HEK293 (cell line): ENCODE measurements at regions not wholly inside any gene's neighbourhood (a gene's known extent, or its start where the extent isn't known, plus 50 kb on each side); places are given as distances from the start of the nearest gene placed in this dataset.

Experiments
- CTCF ChIA-PET: fragments of 350-600 bp; formaldehyde crosslinking; extraction: SDS; loops from one replicate; lab custom pipeline; 2021; ENCODE audit warnings: antibody characterized with exemption; lab: Yijun Ruan, JAX
- POLR2A ChIA-PET: fragments of 300-600 bp; formaldehyde crosslinking; extraction: SDS; loops from one replicate; lab custom pipeline; 2020; ENCODE audit warnings: antibody characterized with exemption, inconsistent platforms; lab: Yijun Ruan, JAX
- H3K27ac ChIP-seq: fragments of 200-500 bp; sonication (Bioruptor generic); 2 replicates; pipeline ENCODE4 v1.5.1; 2014; ENCODE audit warnings: low read depth, low read length, control low read depth, inconsistent platforms; ENCODE audit errors: extremely low read depth
- H3K36me3 ChIP-seq, 2 experiments: fragments of 200-500 bp in 1 of 2; sonication (Bioruptor generic) in 1 of 2; 1 replicate in 1 of 2; 2 replicates in 1 of 2; pipeline ENCODE4 v1.5.1; 2014 to 2017; ENCODE audit warnings: inconsistent platforms in 2 of 2, low read length in 2 of 2; ENCODE audit not compliant: control insufficient read depth in 2 of 2, insufficient read depth in 1 of 2
- H3K4me1 ChIP-seq: fragments of 200-500 bp; sonication (Bioruptor generic); 2 replicates; pipeline ENCODE4 v1.5.1; 2014; ENCODE audit warnings: mild to moderate bottlenecking, low read length, inconsistent platforms; ENCODE audit not compliant: control insufficient read depth, insufficient read depth
- H3K4me3 ChIP-seq: 2 replicates; pipeline ENCODE4 v1.5.1; 2011; ENCODE audit warnings: low read depth, mild to moderate bottlenecking, control low read depth, low read length, moderate library complexity
- H3K9me3 ChIP-seq: fragments of 200-500 bp; sonication (Bioruptor generic); 2 replicates; pipeline ENCODE4 v1.5.1; 2014; ENCODE audit warnings: low read depth, low read length, inconsistent platforms; ENCODE audit not compliant: control insufficient read depth, insufficient read depth
- BCL11A ChIP-seq: fragments of 450-650 bp; formaldehyde crosslinking; IDR thresholded peaks from 2 replicates; pipeline ENCODE4 v1.5.1; 2016; ENCODE audit warnings: low read depth, missing biosample characterization, missing genetic modification characterization
- IKZF3 ChIP-seq: fragments of 450-650 bp; IDR thresholded peaks from 2 replicates; pipeline ENCODE4 v1.5.0; 2018; ENCODE audit warnings: missing biosample characterization, mild to moderate bottlenecking, missing genetic modification characterization, moderate library complexity
- KLF9 ChIP-seq: fragments of 450-650 bp; formaldehyde crosslinking; IDR thresholded peaks from 2 replicates; pipeline ENCODE4 v1.5.1; 2016; ENCODE audit warnings: missing biosample characterization, missing genetic modification characterization, low read depth
- MEIS1 ChIP-seq: sonication (generic); formaldehyde crosslinking; IDR thresholded peaks from 2 replicates; pipeline ENCODE4 v1.8.1; 2022; ENCODE audit warnings: missing genetic modification reagents, mild to moderate bottlenecking, borderline replicate concordance
- ZNF10 ChIP-seq: fragments of 450-650 bp; formaldehyde crosslinking; IDR thresholded peaks from 2 replicates; pipeline ENCODE4 v1.5.1; 2017; ENCODE audit warnings: missing biosample characterization, missing genetic modification characterization
- ZNF132 ChIP-seq: fragments of 450-650 bp; formaldehyde crosslinking; IDR thresholded peaks from 2 replicates; pipeline ENCODE4 v1.5.1; 2017; ENCODE audit warnings: missing biosample characterization, missing genetic modification characterization, borderline replicate concordance
- ZNF133 ChIP-seq: fragments of 450-650 bp; formaldehyde crosslinking; IDR thresholded peaks from 2 replicates; pipeline ENCODE4 v1.5.1; 2016; ENCODE audit warnings: missing biosample characterization, missing genetic modification characterization
- ZNF175 ChIP-seq: fragments of 450-650 bp; formaldehyde crosslinking; IDR thresholded peaks from 2 replicates; pipeline ENCODE4 v1.5.1; 2016; ENCODE audit warnings: missing biosample characterization, missing genetic modification characterization
- ZNF202 ChIP-seq: fragments of 450-650 bp; formaldehyde crosslinking; IDR thresholded peaks from 2 replicates; pipeline ENCODE4 v1.5.1; 2016; ENCODE audit warnings: missing biosample characterization, missing genetic modification characterization, borderline replicate concordance
- ZNF239 ChIP-seq: fragments of 450-650 bp; formaldehyde crosslinking; IDR thresholded peaks from 2 replicates; pipeline ENCODE4 v1.5.1; 2016; ENCODE audit warnings: missing biosample characterization, missing genetic modification characterization
- ZNF341 ChIP-seq: fragments of 450-650 bp; formaldehyde crosslinking; IDR thresholded peaks from 2 replicates; pipeline ENCODE4; 2016; ENCODE audit warnings: low read depth, missing biosample characterization, missing genetic modification characterization
- ZNF37A ChIP-seq: fragments of 450-650 bp; IDR thresholded peaks from 2 replicates; pipeline ENCODE4 v1.5.1; 2018; ENCODE audit warnings: missing biosample characterization, missing genetic modification characterization
- ZNF404 ChIP-seq: fragments of 450-650 bp; formaldehyde crosslinking; IDR thresholded peaks from 2 replicates; pipeline ENCODE4 v1.5.1; 2017; ENCODE audit warnings: missing biosample characterization, missing genetic modification characterization
- ZNF416 ChIP-seq: fragments of 450-650 bp; formaldehyde crosslinking; IDR thresholded peaks from 2 replicates; pipeline ENCODE4 v1.5.1; 2016; ENCODE audit warnings: missing biosample characterization, missing genetic modification characterization
- ZNF501 ChIP-seq: fragments of 450-650 bp; formaldehyde crosslinking; IDR thresholded peaks from 2 replicates; pipeline ENCODE4 v1.5.1; 2016; ENCODE audit warnings: missing biosample characterization, missing genetic modification characterization
- ZNF610 ChIP-seq: fragments of 450-650 bp; formaldehyde crosslinking; IDR thresholded peaks from 2 replicates; pipeline ENCODE4 v1.5.1; 2016; ENCODE audit warnings: missing biosample characterization, missing genetic modification characterization, borderline replicate concordance
- ZNF664 ChIP-seq: fragments of 450-650 bp; formaldehyde crosslinking; IDR thresholded peaks from 2 replicates; pipeline ENCODE4 v1.5.1; 2016; ENCODE audit warnings: missing biosample characterization, missing genetic modification characterization
- ZNF670 ChIP-seq: fragments of 450-650 bp; formaldehyde crosslinking; IDR thresholded peaks from 2 replicates; pipeline ENCODE4 v1.5.1; 2016; ENCODE audit warnings: missing biosample characterization, missing genetic modification characterization, low read depth
- ZNF785 ChIP-seq: fragments of 450-650 bp; formaldehyde crosslinking; IDR thresholded peaks from 2 replicates; pipeline ENCODE4 v1.5.1; 2016; ENCODE audit warnings: missing biosample characterization, missing genetic modification characterization
- ZNF837 ChIP-seq: fragments of 450-650 bp; formaldehyde crosslinking; IDR thresholded peaks from 2 replicates; pipeline ENCODE4 v1.5.1; 2016; ENCODE audit warnings: missing biosample characterization, missing genetic modification characterization
- TF ChIP-seq, protein P1 (sequence below): sonication (generic); formaldehyde crosslinking; IDR thresholded peaks from 2 replicates; pipeline ENCODE4 v1.8.1; 2022; ENCODE audit warnings: mild to moderate bottlenecking, moderate library complexity, missing genetic modification reagents
- TF ChIP-seq, protein P2 (sequence below): fragments of 450-650 bp; formaldehyde crosslinking; IDR thresholded peaks from 2 replicates; pipeline ENCODE4 v1.5.1; 2016; ENCODE audit warnings: missing biosample characterization, missing genetic modification characterization, borderline replicate concordance
- TF ChIP-seq, protein P3 (sequence below): fragments of 450-650 bp; formaldehyde crosslinking; optimal IDR thresholded peaks from 2 replicates; pipeline ENCODE3; 2016; ENCODE audit warnings: missing biosample characterization, mild to moderate bottlenecking, missing genetic modification characterization
- TF ChIP-seq, protein P4 (sequence below): fragments of 450-650 bp; formaldehyde crosslinking; IDR thresholded peaks from 2 replicates; pipeline ENCODE4 v1.5.1; 2016; ENCODE audit warnings: missing biosample characterization, missing genetic modification characterization

DNA sequence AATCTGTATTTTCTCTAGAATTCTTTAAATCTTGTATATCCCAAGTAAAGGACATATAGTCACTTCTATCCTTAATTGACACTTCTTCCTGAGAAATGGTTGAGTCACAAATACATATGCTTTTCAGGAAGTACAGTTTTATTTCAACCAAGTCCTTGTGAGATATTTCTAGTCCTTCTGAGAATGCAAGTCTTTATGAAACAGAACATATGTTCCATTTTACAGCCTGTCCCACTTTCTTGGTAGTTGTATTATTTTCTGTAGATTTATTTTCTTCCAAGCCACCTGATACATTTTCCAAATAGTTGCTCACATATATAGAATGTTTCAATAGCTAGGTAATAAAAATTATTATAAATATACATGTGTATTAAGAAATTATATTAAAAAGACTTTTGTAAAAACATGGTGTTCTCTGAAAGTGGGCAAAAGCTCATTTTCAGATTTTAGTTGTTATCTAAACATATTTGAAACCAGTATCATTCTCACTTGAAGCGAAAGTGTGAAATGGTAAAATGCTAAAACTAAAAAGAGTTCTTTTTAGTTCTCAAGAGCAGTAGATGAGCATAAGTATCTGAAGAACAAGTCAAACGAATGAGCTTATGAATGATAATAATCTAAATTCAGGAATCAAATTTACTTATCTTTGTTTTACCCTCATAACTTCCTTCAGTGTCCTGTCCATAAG is 468.0 kb downstream of the EPHA5 start:
- Histone ChIP-seq H3K4me3 (no peak overlapping the region), H3K4me1 (no peaks in the 10 kb centered on the region), H3K36me3 (no peaks in the 10 kb centered on the region), H3K27ac (no peak overlapping the region), H3K9me3 (no peaks in the 10 kb centered on the region)
- TF ChIP-seq ZNF837, result no peak
- TF ChIP-seq KLF9, result no peak
- TF ChIP-seq ZNF10 (tag by site-specific recombination), result no peak
- POLR2A ChIA-PET, result no interaction called here
- CTCF ChIA-PET, result no interaction called here

DNA sequence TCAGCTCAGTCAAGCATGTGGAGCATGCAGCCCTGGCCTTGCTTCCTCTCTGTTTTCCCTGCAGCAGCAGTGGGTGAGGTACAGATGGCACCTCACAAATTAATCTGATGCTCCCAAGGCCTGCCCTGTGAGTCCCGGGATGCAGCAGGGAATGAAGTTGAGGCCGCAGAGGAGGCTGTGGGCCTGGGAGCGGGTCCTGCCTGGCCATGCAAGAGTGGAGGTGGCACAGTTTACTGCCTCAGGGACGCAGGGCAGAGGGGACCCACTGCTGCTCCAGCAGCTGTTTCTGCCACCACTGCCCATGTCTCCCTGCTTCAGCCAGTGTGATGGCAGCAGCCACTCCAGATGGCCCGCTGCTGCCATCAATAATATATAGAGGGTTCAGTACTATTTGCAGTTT is 474.6 kb downstream of the EPHA5 start:
- ChIA-PET POLR2A (no interaction called here), CTCF (no interaction called here)
- no peak overlapping the region for H3K27ac ChIP-seq

DNA sequence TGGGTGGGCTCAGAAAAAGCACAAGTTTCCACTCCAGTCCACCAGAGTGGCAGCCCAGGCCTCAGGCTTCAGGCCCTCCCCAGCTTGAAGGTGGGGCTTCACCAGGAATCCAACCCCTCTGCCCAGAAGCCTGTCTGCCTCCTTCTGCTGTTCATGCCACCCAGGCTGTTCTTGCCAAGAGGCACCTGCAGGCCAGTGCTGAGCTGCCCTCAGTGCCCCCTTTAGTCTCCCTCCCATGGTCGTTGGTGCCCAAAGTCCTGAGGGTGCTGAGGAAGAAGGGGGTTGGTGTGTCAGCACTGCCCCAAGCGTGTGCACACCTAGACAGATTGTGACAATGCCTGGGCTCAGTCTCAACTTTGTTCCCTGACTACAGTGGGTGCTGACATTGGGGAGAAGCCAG is 475.3 kb downstream of the EPHA5 start:
- no peaks in the 10 kb centered on the region for H3K4me1 ChIP-seq
- ChIA-PET POLR2A (no interaction called here), CTCF (no interaction called here)
- H3K27ac ChIP-seq, result no peak overlapping the region
- TF ChIP-seq, protein P1, sequence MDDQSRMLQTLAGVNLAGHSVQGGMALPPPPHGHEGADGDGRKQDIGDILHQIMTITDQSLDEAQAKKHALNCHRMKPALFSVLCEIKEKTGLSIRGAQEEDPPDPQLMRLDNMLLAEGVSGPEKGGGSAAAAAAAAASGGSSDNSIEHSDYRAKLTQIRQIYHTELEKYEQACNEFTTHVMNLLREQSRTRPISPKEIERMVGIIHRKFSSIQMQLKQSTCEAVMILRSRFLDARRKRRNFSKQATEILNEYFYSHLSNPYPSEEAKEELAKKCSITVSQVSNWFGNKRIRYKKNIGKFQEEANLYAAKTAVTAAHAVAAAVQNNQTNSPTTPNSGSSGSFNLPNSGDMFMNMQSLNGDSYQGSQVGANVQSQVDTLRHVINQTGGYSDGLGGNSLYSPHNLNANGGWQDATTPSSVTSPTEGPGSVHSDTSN, result no peak
- TF ChIP-seq ZNF132 (tag by site-specific recombination) (no peak), MEIS1 (CRISPR knock-in tag) (no peak), ZNF175 (tag by site-specific recombination) (no peak), ZNF404 (no peak), ZNF610 (tag by site-specific recombination) (no peak), ZNF133 (no peak), ZNF416 (no peak), ZNF501 (tag by site-specific recombination) (no peak), BCL11A (no peak), ZNF239 (tag by site-specific recombination) (no peak), ZNF664 (tag by site-specific recombination) (no peak)
- TF ChIP-seq, protein P2, sequence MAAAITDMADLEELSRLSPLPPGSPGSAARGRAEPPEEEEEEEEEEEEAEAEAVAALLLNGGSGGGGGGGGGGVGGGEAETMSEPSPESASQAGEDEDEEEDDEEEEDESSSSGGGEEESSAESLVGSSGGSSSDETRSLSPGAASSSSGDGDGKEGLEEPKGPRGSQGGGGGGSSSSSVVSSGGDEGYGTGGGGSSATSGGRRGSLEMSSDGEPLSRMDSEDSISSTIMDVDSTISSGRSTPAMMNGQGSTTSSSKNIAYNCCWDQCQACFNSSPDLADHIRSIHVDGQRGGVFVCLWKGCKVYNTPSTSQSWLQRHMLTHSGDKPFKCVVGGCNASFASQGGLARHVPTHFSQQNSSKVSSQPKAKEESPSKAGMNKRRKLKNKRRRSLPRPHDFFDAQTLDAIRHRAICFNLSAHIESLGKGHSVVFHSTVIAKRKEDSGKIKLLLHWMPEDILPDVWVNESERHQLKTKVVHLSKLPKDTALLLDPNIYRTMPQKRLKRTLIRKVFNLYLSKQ (tag by site-specific recombination), result no peak
- H3K4me3 ChIP-seq, result no peak overlapping the region
- no peaks in the 10 kb centered on the region for H3K36me3 ChIP-seq
- no peaks in the 10 kb centered on the region for H3K9me3 ChIP-seq

More for the DNA sequence above, 474.6 kb downstream of the EPHA5 start:
- no peak for TF ChIP-seq IKZF3
- TF ChIP-seq ZNF341 (tag by site-specific recombination), result no peak
- no peak for TF ChIP-seq ZNF670 (tag by site-specific recombination)
- TF ChIP-seq, protein P3, sequence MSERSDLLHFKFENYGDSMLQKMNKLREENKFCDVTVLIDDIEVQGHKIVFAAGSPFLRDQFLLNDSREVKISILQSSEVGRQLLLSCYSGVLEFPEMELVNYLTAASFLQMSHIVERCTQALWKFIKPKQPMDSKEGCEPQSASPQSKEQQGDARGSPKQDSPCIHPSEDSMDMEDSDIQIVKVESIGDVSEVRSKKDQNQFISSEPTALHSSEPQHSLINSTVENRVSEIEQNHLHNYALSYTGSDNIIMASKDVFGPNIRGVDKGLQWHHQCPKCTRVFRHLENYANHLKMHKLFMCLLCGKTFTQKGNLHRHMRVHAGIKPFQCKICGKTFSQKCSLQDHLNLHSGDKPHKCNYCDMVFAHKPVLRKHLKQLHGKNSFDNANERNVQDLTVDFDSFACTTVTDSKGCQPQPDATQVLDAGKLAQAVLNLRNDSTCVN (tag by site-specific recombination), result no peak
- no peak for TF ChIP-seq ZNF37A (tag by site-specific recombination)
- TF ChIP-seq, protein P4, sequence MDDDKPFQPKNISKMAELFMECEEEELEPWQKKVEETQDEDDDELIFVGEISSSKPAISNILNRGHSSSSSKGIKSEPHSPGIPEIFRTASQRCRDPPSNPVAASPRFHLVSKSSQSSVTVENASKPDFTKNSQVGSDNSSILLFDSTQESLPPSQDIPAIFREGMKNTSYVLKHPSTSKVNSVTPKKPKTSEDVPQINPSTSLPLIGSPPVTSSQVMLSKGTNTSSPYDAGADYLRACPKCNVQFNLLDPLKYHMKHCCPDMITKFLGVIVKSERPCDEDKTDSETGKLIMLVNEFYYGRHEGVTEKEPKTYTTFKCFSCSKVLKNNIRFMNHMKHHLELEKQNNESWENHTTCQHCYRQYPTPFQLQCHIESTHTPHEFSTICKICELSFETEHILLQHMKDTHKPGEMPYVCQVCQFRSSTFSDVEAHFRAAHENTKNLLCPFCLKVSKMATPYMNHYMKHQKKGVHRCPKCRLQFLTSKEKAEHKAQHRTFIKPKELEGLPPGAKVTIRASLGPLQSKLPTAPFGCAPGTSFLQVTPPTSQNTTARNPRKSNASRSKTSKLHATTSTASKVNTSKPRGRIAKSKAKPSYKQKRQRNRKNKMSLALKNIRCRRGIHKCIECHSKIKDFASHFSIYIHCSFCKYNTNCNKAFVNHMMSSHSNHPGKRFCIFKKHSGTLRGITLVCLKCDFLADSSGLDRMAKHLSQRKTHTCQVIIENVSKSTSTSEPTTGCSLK (tag by site-specific recombination), result no peak
- no peak for TF ChIP-seq ZNF785
- TF ChIP-seq ZNF202 (tag by site-specific recombination), result no peak
- Histone ChIP-seq H3K4me1 (no peaks in the 10 kb centered on the region), H3K4me3 (no peak overlapping the region), H3K9me3 (no peaks in the 10 kb centered on the region), H3K36me3 (no peaks in the 10 kb centered on the region)
